ENCODE measurements at regions not wholly inside any gene's neighbourhood (a gene's known extent, or its start where the extent isn't known, plus 50 kb on each side); places are given as distances from the start of the nearest gene placed in this dataset.

GRCh38 chr3:76702676-76703075, 337.2 kb upstream of the ROBO2 start:
- BruUV-seq (replicated peaks), result no TSS peak
- no peak overlapping the region for H3K27ac ChIP-seq (ENCODE audit: low read length)
- ChIA-PET CTCF (no interaction called here), POLR2A (no interaction called here)
- no peak for DNase-seq (ENCODE audit: low read depth, low spot score)
- no peaks in the 10 kb centered on the region for H3K36me3 ChIP-seq (ENCODE audit: control insufficient read depth, insufficient read depth, low read length)
- H3K4me3 ChIP-seq (ENCODE audit: low read depth in 2 of 2, low read length in 2 of 2), result no peak overlapping the region
- in situ Hi-C loops (cut with HindIII; ENCODE audit: low pct_unique_long_range_greater_than_20kb, low sequenced_read_pairs), result no loop called here
- H3K4me1 ChIP-seq (ENCODE audit: control insufficient read depth, insufficient read depth, low read length), result no peaks in the 10 kb centered on the region
- no peak for TF ChIP-seq SIN3A (IDR thresholded peaks at IDR 0.05; ENCODE audit: borderline replicate concordance, insufficient read depth, low read depth, low read length)
- TF ChIP-seq TCF7L2 (IDR thresholded peaks at IDR 0.05; ENCODE audit: low read depth, low read length), result no peak
- no peak for TF ChIP-seq CTCF (IDR thresholded peaks at IDR 0.05)
- TF ChIP-seq, protein P1, sequence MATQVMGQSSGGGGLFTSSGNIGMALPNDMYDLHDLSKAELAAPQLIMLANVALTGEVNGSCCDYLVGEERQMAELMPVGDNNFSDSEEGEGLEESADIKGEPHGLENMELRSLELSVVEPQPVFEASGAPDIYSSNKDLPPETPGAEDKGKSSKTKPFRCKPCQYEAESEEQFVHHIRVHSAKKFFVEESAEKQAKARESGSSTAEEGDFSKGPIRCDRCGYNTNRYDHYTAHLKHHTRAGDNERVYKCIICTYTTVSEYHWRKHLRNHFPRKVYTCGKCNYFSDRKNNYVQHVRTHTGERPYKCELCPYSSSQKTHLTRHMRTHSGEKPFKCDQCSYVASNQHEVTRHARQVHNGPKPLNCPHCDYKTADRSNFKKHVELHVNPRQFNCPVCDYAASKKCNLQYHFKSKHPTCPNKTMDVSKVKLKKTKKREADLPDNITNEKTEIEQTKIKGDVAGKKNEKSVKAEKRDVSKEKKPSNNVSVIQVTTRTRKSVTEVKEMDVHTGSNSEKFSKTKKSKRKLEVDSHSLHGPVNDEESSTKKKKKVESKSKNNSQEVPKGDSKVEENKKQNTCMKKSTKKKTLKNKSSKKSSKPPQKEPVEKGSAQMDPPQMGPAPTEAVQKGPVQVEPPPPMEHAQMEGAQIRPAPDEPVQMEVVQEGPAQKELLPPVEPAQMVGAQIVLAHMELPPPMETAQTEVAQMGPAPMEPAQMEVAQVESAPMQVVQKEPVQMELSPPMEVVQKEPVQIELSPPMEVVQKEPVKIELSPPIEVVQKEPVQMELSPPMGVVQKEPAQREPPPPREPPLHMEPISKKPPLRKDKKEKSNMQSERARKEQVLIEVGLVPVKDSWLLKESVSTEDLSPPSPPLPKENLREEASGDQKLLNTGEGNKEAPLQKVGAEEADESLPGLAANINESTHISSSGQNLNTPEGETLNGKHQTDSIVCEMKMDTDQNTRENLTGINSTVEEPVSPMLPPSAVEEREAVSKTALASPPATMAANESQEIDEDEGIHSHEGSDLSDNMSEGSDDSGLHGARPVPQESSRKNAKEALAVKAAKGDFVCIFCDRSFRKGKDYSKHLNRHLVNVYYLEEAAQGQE (IDR thresholded peaks at IDR 0.05; ENCODE audit: insufficient read depth in 1 of 2, low read depth in 2 of 2, low read length in 1 of 2), result no peak
- TF ChIP-seq POLR2AphosphoS5 (IDR thresholded peaks at IDR 0.05; ENCODE audit: low read depth, low read length), result no peak
- H3K9me3 ChIP-seq (ENCODE audit: control insufficient read depth, insufficient read depth, low read depth, low read length), result no peaks in the 10 kb centered on the region
- ATAC-seq, result no peak
- intact Hi-C loops (cut with micrococcal nuclease; ENCODE audit: unreplicated experiment), result no loop called here
- H3K27me3 ChIP-seq (ENCODE audit: control insufficient read depth, insufficient read depth, low read length), result no peaks in the 10 kb centered on the region

DNA sequence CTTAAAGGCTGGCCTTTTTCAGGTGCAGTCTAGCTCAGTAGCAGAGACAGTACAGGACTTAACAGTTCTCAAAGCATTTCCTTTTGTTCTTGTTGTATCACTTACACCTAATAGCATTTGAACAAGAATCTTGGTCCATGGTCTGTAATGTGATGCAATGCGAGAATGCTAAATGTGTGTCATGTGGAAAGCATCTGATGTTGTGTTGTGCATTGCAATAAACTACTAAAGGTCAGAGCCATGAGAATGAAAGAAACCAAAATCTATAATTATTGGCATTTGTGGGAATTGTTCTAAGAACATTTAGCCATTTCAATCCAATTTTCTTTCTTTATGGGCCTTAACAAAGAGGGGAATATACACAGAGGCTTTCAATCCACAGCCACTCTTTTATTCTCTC, 324.5 kb upstream of the ROBO2 start:
- Histone ChIP-seq H3K4me1 (ENCODE audit: control insufficient read depth, insufficient read depth, low read length) (no peaks in the 10 kb centered on the region), H3K36me3 (ENCODE audit: control insufficient read depth, insufficient read depth, low read length) (no peaks in the 10 kb centered on the region), H3K9me3 (ENCODE audit: control insufficient read depth, insufficient read depth, low read depth, low read length) (no peaks in the 10 kb centered on the region), H3K27me3 (ENCODE audit: control insufficient read depth, insufficient read depth, low read length) (no peaks in the 10 kb centered on the region), H3K4me3 (ENCODE audit: low read depth in 2 of 2, low read length in 2 of 2) (no peak overlapping the region), H3K27ac (ENCODE audit: low read length) (no peak overlapping the region)
- ChIA-PET CTCF (no interaction called here), POLR2A (no interaction called here)
- BruUV-seq (replicated peaks), result no TSS peak
- in situ Hi-C loops (cut with HindIII; ENCODE audit: low pct_unique_long_range_greater_than_20kb, low sequenced_read_pairs), result no loop called here
- intact Hi-C loops (cut with micrococcal nuclease; ENCODE audit: unreplicated experiment), result no loop called here
- no peak for ATAC-seq
- TF ChIP-seq CTCF (IDR thresholded peaks at IDR 0.05) (no peak), SIN3A (IDR thresholded peaks at IDR 0.05; ENCODE audit: borderline replicate concordance, insufficient read depth, low read depth, low read length) (no peak), TCF7L2 (IDR thresholded peaks at IDR 0.05; ENCODE audit: low read depth, low read length) (no peak), POLR2AphosphoS5 (IDR thresholded peaks at IDR 0.05; ENCODE audit: low read depth, low read length) (no peak)
- TF ChIP-seq, protein P1 (IDR thresholded peaks at IDR 0.05; ENCODE audit: insufficient read depth in 1 of 2, low read depth in 2 of 2, low read length in 1 of 2), result no peak
- DNase-seq (ENCODE audit: low read depth, low spot score), result no peak

Data from Panc1 (cell line).